Neural cell (in vitro differentiated cells): ENCODE measurements at regions not wholly inside any gene's neighbourhood (a gene's known extent, or its start where the extent isn't known, plus 50 kb on each side); places are given as distances from the start of the nearest gene placed in this dataset.

Source experiments
- CTCF ChIP-seq: fragments of 450-650 bp; IDR thresholded peaks from 2 replicates; pipeline ENCODE4 v1.5.1; 2014; ENCODE audit warnings: antibody characterized with exemption, mild to moderate bottlenecking, moderate library complexity; ENCODE audit not compliant: poor library complexity, severe bottlenecking
- POLR2AphosphoS5 ChIP-seq: IDR thresholded peaks from 2 replicates; pipeline ENCODE4 v1.6.1; 2012
- SMC3 ChIP-seq: fragments of 450-650 bp; conservative IDR thresholded peaks from 2 replicates; pipeline ENCODE4 v1.6.1; 2014; ENCODE audit warnings: antibody characterized with exemption, mild to moderate bottlenecking, moderate library complexity; ENCODE audit not compliant: poor library complexity

- TF ChIP-seq POLR2AphosphoS5 = no peak
- TF ChIP-seq CTCF = no peak
- no peak for TF ChIP-seq SMC3
Measured at GRCh38 chr6:134103006-134103405, 50.6 kb upstream of the SLC2A12 start.
